SK-MEL-5 (cell line): ENCODE measurements at regions not wholly inside any gene's neighbourhood (a gene's known extent, or its start where the extent isn't known, plus 50 kb on each side); places are given as distances from the start of the nearest gene placed in this dataset.
"Not testable (repeated sequence)": the region's sequence is repeated elsewhere in the genome, so short reads cannot be mapped to it uniquely, and the experiment has no call there.

Experiments used
- DNase-seq: peaks from one replicate; pipeline ENCODE4 v3.0.0-alpha.2; 2016; ENCODE audit warnings: low read depth, low spot score
- in situ Hi-C: cut with HindIII; loops from 2 replicates; pipeline ENCODE4 v1.10.0; 2016; ENCODE audit warnings: low sequenced_read_pairs, high pct_unique_total_duplicates, low pct_unique_long_range_greater_than_20kb

DNA sequence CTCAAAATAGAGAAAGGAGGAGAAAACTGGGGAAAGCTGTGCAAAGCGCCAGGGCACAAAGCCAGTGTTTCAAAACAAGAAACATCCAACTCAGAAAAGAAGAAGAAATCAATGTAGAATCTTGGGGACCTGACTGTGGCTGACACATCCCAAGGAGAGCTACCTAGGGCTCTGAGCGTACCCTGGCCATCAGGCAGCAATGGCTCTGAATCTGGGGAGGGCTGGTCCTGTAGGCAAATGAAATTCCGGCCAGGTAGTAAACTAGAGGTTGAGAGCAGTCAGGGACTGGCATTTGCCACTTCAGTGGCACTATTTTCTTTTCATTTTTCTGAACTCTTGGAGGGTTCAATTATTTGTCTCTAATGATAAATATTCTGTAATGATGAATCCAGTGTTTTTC, 525.8 kb downstream of the STK39 start:
- no peak for DNase-seq
- in situ Hi-C loops: no loop called here

DNA sequence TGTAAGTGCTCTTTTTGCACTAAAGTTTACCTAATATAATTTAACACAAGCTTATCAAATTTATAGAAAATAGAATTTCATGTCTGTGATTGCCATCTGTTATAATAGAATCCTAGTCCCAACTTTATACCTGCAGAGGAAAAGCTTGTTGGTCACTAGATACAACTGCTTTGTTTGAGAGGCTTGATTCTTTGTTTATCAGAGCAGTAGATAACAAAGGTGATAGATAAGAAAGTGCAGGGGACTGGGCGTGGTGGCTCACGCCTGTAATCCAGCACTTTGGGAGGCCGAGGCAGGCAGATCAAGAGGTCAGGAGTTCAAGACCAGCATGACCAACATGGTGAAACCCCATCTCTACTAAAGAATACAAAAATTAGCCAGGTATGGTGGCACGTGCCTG, 528.0 kb downstream of the STK39 start:
- in situ Hi-C loops: no loop called here

DNA sequence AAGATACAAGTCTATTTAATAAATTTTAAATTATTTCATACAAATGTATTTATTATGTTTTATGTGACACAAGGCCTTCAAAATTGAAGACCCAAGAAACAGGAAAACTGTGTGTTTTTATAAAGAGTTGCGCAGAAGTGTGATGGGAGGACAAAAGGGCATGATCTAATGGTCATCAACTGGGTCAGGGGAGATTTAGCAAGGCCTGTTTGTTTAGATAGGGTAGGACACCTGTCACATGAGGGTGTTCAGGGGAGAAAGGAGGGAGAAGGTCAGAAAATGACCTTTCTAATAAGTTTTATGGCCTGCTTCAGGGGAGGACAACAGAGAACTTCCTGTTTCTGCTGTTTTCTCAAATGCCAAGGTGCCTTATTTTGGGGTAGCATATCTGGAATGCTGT, 528.8 kb downstream of the STK39 start:
- DNase-seq: no peak
- in situ Hi-C loops: no loop called here

More for the DNA sequence above, 528.0 kb downstream of the STK39 start:
- DNase-seq: no peak

DNA sequence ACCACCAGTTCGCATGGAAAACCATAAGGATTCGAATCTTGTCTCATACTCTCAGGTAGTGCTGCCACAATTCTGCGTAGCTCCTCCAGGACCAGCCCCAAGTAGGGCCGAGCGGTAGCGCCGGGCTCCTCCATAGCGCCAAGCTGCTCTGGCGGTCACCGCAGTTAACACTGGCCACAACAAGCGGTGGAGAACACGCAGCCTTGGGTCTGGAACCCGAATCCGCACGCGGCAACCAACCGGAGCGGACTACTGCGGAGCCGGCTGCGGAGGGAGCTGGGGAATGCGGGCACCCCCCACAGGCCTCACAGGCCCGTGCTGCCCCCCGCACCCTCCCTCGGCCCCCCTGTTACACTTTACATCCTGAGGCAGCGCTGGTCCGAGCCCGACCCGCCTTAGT, 531.5 kb downstream of the STK39 start:
- in situ Hi-C loops: no loop called here

GRCh38 chr2:167715498-167715897, 531.9 kb downstream of the STK39 start:
- DNase-seq, in situ Hi-C loops: not testable (repeated sequence)

More for the DNA sequence above, 531.5 kb downstream of the STK39 start:
- no peak for DNase-seq

DNA sequence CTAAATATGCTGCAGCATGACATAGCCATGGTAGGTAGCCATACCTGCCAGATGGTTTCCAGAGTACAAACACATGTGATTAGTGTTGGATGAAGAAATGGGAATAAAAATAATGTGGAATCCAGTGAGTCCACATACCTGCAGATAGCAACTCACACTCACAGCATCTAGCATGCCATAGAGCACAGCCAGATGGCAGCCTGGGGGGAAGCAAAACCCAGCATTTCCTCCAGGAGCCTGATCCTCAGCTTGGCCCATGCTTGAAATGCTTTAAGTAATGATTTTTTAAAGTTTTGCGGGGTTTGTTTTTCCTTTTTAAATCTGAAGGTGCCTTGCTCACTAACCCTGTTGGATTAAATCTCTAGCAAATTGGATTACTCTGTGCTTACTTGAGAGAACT, 535.1 kb downstream of the STK39 start:
- in situ Hi-C loops: no loop called here
- DNase-seq: no peak

DNA sequence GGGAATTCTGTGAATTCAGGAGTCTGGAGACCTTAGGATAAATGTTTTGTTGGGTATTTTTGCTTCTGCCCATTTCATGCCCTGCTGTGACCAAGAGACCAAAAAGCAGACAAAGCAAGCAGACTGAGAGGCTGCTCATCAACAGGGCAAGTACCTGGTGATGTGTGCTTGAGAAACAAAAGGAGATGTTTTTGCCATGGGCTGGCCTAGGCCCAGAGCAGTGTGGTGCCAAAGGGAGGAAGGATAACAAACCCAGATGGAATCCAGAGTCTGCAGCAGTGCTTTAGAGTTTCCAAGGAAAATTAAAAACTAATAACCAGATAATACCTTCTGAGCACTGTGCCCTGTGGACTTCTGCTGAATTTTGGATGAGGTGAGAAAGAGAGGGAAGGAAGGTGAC, 538.4 kb downstream of the STK39 start:
- no peak for DNase-seq
- in situ Hi-C loops: no loop called here

GRCh38 chr2:167706800-167707199, 540.6 kb downstream of the STK39 start:
- DNase-seq: no peak
- in situ Hi-C loops: no loop called here

GRCh38 chr2:167703441-167703840, 544.0 kb downstream of the STK39 start:
- in situ Hi-C loops: no loop called here
- no peak for DNase-seq

DNA sequence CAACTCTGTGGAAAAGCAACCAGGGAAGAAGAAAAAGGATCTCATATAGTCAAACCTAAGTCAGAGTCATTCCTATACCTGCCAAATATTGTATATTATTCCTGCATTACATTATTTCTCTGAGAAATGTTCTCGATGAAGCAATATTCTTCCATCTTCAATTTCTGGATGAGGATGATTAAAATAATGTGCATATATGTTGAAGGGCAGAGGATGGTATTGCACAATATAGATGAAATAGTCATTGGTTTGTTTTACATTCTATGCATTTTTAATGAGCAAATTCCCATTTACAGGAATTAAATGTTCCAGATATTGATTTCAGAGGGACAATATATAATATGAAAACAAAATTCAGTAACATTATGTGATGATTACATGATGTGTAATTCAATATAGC, 545.2 kb downstream of the STK39 start:
- in situ Hi-C loops: no loop called here
- DNase-seq: no peak

DNA sequence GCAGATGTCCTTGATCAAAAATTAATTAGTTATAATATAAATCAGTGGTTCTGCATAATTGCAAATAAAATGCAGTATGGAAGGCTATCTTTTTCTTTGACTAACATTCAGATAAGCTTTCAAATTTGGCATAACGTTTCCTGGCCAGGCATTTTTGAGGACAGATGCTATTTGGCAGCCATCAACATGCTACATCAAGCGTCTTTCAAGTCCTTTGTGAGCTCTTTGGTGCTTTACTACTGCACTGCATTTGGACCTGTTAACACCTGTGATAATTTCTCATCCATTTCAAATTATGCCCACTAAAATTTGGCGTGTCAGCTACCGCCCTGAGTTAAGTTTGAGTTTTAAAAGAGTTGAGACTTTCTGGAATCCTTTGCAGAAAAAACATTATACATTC, 545.7 kb downstream of the STK39 start:
- in situ Hi-C loops: no loop called here
- DNase-seq: no peak

- in situ Hi-C loops: no loop called here
- no peak for DNase-seq
These were observed 549.4 kb downstream of the STK39 start for GRCh38 chr2:167697948-167698347.

DNA sequence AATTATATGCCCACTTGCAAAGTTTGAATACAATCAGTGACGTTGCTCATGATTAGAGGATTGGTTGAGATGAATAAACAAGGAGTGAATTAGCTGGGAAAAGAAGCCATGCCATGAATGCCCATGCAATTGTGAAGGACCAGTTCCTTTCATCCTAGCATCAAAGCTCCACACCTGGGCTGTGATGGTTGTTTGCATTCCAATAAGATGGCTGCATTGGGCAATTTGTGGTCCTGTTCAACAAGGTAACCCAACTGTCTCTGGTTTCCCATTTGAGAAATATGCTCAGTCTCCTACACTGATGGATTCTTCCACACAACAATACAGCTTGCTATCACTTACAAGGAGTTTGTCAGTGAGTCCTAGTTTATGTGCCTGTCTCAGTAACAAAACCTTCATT, 550.2 kb downstream of the STK39 start:
- DNase-seq: no peak
- in situ Hi-C loops: no loop called here

DNA sequence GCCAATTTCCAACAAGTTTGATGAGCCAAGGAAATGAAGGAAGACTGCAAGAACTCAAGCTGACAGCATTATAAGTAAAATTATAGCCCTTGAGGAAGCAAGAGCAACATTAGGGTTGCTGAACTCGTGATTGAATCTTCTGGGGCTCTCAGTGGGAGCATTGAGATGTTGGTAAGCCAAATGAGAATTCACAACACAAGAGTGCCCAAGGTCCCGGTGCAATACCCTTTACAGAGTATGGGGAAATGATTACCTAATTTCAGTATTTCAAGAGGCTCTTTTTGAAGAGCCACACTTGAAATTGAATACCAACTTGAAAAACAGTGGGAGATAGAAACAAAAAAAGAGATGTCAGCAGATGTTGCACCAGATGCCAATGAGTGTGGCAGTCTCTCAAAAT, 554.5 kb downstream of the STK39 start:
- DNase-seq: no peak
- in situ Hi-C loops: no loop called here

DNA sequence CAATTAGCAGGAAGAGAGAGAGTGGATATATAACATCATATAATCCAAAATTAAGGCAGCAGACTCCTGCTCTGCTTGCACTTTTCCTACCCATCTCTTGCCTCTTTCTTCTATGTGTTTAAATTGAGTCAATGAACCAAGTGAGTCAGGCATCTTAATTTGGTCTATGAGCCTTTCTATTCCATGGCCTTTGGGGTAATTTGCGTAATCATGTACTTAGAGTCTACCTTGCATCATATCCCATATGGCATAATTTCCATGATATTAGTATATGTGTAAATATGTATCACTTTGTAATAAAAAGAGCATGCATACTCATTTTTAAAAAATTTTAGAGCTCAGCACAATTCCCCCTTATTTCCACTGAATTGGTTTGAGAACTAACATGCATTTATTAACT, 555.2 kb downstream of the STK39 start:
- in situ Hi-C loops: no loop called here
- no peak for DNase-seq

- in situ Hi-C loops: no loop called here
- peak; percentile 66 for DNase-seq
These were observed 558.0 kb downstream of the STK39 start for GRCh38 chr2:167689444-167689843.

DNA sequence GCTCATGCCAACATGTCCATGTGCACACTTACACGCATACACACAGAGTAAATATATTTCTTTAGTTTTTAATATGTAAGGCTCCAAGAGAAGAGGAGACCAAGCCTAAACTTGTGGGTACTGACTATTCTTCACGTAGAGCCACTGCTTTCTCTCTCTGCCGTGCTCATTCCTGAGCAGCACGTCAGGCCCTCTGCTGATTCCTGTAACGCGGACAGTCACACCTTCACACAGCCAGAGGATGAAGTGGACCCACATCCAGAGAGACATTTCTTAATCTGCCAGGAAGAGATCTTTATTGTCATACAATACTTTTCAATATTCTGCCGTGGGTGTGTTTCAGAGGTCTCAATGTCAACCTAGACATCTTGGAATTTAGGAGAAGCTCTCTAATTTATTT, 560.7 kb downstream of the STK39 start:
- no peak for DNase-seq
- in situ Hi-C loops: no loop called here

DNA sequence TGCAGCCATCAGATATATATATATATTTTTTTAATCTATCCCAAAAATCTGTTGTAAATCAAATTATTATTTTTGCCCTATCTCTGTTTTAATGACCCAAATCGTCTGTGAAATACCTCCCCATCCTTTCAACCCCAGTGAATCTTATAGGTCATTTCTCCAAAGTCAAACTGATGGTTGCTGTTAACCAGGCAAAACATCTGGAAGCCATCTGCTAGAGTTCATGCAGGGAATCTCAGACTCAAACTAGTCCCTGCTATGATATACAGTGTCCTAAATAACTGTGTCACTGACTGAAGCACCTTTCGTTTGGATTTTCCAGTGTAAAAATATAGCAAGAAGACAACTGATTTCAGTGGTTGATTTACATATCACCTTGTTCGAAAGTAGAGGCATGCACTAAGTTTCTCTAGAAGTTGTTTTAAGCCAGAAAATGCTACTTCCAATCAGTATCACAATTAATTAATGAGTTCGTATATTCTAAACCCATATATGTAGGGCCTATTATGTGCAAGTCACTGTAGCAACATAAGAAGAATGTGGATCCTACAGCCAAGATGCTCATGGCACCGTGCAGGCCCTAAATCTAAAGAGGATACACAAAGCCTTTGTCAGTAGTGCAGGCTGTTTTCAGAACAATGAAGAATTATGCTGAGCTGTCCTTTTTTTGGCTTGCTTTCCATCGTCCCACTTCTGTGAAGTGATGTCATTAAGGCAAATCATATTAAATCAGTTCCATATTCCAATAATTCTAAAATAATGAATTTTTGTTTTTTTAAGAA, 566.0 kb downstream of the STK39 start:
- in situ Hi-C loops: no loop called here
- no peak for DNase-seq

DNA sequence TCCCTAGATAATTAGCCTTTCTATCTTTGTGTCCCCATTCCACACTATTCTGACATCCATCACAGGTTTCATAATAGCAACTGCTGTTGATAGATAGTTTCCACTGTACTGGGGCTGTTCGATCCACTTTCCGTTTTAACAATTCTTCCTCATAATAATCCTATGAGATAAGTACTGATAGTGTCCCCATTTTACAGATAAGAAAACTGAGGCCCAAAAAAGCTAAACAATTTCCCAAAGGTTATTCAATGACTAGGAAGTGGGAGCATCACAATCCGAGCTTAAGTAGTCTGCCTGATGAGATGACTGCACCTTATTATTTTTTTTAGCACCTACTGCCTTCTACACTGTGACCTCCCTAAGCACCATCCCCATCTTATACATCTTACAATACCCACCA, 569.2 kb downstream of the STK39 start:
- DNase-seq: no peak
- in situ Hi-C loops: no loop called here

DNA sequence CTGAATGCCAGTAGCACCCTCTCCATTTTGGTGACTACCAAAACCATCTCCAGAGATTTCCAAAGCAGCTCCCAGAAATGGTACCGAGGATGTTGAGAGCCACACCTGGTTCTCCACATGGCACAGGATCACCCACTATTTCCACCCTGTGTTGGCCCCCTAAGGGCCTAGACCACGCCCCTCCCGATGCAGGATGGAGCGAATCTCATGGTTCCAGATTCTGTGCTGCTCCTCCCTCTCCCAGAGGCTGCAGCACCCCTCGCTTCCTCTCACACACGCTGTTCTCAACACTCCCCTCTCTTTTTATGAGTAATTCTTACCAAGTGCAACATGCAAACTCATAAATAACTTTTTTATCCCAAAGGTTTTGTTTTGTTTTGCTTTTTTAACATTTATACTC, 571.5 kb downstream of the STK39 start:
- in situ Hi-C loops: no loop called here
- no peak for DNase-seq
